ENCODE measurements at regions not wholly inside any gene's neighbourhood (a gene's known extent, or its start where the extent isn't known, plus 50 kb on each side); places are given as distances from the start of the nearest gene placed in this dataset.

DNA sequence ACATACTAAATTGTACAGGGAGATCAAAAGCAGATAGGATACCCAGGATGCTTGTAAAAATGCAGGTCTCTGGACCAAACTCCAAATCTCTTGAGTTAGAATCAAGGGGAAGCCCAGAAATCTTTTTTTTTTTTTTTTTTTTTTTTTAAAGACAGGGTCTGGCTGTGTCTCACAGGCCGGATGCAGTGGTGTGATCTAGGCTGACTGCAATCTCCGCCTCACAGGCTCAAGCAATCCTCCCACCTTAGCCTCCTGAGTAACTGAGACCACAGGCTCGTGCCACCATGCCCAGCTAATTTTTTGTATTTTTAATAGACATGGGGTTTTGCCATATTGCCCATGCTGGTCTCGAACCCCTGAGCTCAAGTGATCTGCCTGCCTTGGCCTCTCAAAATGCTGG lies 373.5 kb downstream of the SHQ1 start:
- TF ChIP-seq POLR2A (IDR thresholded peaks at IDR 0.05; ENCODE audit: low read depth, low read length) (no peak), POLR2AphosphoS5 (IDR thresholded peaks at IDR 0.05; ENCODE audit: low read depth, low read length) (no peak)
